ENCODE measurements at regions not wholly inside any gene's neighbourhood (a gene's known extent, or its start where the extent isn't known, plus 50 kb on each side); places are given as distances from the start of the nearest gene placed in this dataset.

GRCh38 chr6:6738922-6739716, 150.6 kb downstream of the LY86 start:
- H3K27me3 Mint-ChIP-seq (ENCODE audit: insufficient read depth), result peaks cover 4% of the 10 kb centered on the region
- DNase-seq, result no peak
- Histone ChIP-seq H3K27ac (ENCODE audit: low read depth, low read length) (no peak overlapping the region), H3K4me1 (ENCODE audit: control insufficient read depth, insufficient read depth, low read length) (peaks cover 19% of the 10 kb centered on the region), H3K27me3 (ENCODE audit: control insufficient read depth, insufficient read depth, low read length, poor library complexity, severe bottlenecking) (no peaks in the 10 kb centered on the region), H3K4me3 (ENCODE audit: low read length) (no peak overlapping the region), H3K9ac (ENCODE audit: extremely low read depth, low read length, poor library complexity, severe bottlenecking) (no peak overlapping the region), H3K36me3 (ENCODE audit: control insufficient read depth, insufficient read depth, low read length) (no peaks in the 10 kb centered on the region), H3K9me3 (ENCODE audit: control insufficient read depth, low read length) (no peaks in the 10 kb centered on the region)
- H3K27ac Mint-ChIP-seq, result no peak overlapping the region
- no peaks in the 10 kb centered on the region for H3K9me3 Mint-ChIP-seq
- TF ChIP-seq CTCF (conservative IDR thresholded peaks at IDR 0.05), result no peak
- no peaks in the 10 kb centered on the region for H3K36me3 Mint-ChIP-seq (ENCODE audit: low read depth)
- H3K4me3 Mint-ChIP-seq, result no peak overlapping the region
- 80 to 84% methylated on average over 2 to 5 of the region's 5 CpGs for WGBS, 2 experiments (ENCODE audit: insufficient coverage in 1 of 2, insufficient read length in 1 of 2)
- H3K4me1 Mint-ChIP-seq, result peaks cover 26% of the 10 kb centered on the region

GRCh38 chr6:6740595-6740994, 152.1 kb downstream of the LY86 start:
- Mint-ChIP-seq H3K4me1 (peaks cover 22% of the 10 kb centered on the region), H3K36me3 (ENCODE audit: low read depth) (no peaks in the 10 kb centered on the region), H3K9me3 (peaks cover 6% of the 10 kb centered on the region), H3K4me3 (no peak overlapping the region), H3K27ac (no peak overlapping the region), H3K27me3 (ENCODE audit: insufficient read depth) (peaks cover 2% of the 10 kb centered on the region)
- Histone ChIP-seq H3K4me1 (ENCODE audit: control insufficient read depth, insufficient read depth, low read length) (peaks cover 16% of the 10 kb centered on the region), H3K4me3 (ENCODE audit: low read length) (no peak overlapping the region), H3K27ac (ENCODE audit: low read depth, low read length) (no peak overlapping the region), H3K9ac (ENCODE audit: extremely low read depth, low read length, poor library complexity, severe bottlenecking) (no peak overlapping the region), H3K9me3 (ENCODE audit: control insufficient read depth, low read length) (peaks cover 10% of the 10 kb centered on the region), H3K36me3 (ENCODE audit: control insufficient read depth, insufficient read depth, low read length) (no peaks in the 10 kb centered on the region), H3K27me3 (ENCODE audit: control insufficient read depth, insufficient read depth, low read length, poor library complexity, severe bottlenecking) (no peaks in the 10 kb centered on the region)
- no peak for TF ChIP-seq CTCF (conservative IDR thresholded peaks at IDR 0.05)
- DNase-seq, result no peak
- 89% methylated on average over 7 of the region's 7 CpGs; no CpG with 5 or more reads in 1 of the 2 experiments for WGBS, 2 experiments (ENCODE audit: insufficient coverage in 1 of 2, insufficient read length in 1 of 2)

GRCh38 chr6:6741264-6741663, 152.7 kb downstream of the LY86 start:
- Histone ChIP-seq H3K9ac (ENCODE audit: extremely low read depth, low read length, poor library complexity, severe bottlenecking) (no peak overlapping the region), H3K27me3 (ENCODE audit: control insufficient read depth, insufficient read depth, low read length, poor library complexity, severe bottlenecking) (no peaks in the 10 kb centered on the region), H3K4me3 (ENCODE audit: low read length) (no peak overlapping the region), H3K9me3 (ENCODE audit: control insufficient read depth, low read length) (peaks cover 10% of the 10 kb centered on the region), H3K36me3 (ENCODE audit: control insufficient read depth, insufficient read depth, low read length) (no peaks in the 10 kb centered on the region), H3K4me1 (ENCODE audit: control insufficient read depth, insufficient read depth, low read length) (peaks cover 16% of the 10 kb centered on the region), H3K27ac (ENCODE audit: low read depth, low read length) (no peak overlapping the region)
- DNase-seq, result peak; percentile 76
- H3K27me3 Mint-ChIP-seq (ENCODE audit: insufficient read depth), result peaks cover 4% of the 10 kb centered on the region
- peak; percentile 51 for TF ChIP-seq CTCF (conservative IDR thresholded peaks at IDR 0.05)
- WGBS, 2 experiments (ENCODE audit: insufficient coverage in 1 of 2, insufficient read length in 1 of 2), result 66 to 80% methylated on average over 1 to 3 of the region's 4 CpGs
- peaks cover 22% of the 10 kb centered on the region for H3K4me1 Mint-ChIP-seq
- no peak overlapping the region for H3K4me3 Mint-ChIP-seq
- H3K9me3 Mint-ChIP-seq, result peaks cover 6% of the 10 kb centered on the region
- no peak overlapping the region for H3K27ac Mint-ChIP-seq
- no peaks in the 10 kb centered on the region for H3K36me3 Mint-ChIP-seq (ENCODE audit: low read depth)
